ENCODE measurements at regions not wholly inside any gene's neighbourhood (a gene's known extent, or its start where the extent isn't known, plus 50 kb on each side); places are given as distances from the start of the nearest gene placed in this dataset.
"Not testable (repeated sequence)": the region's sequence is repeated elsewhere in the genome, so short reads cannot be mapped to it uniquely, and the experiment has no call there.

DNA sequence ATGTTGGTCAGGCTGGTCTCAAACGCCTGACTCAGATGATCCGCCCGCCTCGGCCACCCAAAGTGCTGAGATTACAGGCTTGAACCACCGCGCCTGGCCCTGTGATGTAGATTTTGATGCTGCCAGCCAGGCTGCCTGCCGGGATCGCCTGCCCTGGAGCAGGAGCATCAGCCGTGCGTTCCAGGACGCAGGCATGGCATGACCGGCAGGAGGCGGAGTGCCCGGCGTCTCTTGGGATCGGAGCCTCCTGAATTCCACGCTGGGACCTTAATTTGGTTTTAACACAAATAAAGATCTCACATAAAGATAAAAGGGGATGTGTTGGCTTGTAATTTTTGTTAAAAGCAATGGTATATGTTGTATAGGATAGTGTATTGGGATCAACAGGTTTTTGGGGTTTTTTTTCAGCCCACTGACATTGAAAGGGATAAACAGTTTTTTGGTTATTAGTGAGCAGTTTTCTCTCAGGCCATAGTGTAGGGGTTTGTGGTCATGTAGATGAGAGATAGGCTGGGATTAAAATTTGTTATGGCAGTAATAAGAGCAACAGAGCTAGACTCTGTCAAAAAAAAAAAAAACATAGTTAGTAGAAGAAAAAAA is 1406.4 kb downstream of the UQCRFS1 start:
- Histone ChIP-seq H2AFZ (no peak overlapping the region), H3F3A (ENCODE audit: insufficient read depth, low read depth) (no peaks in the 10 kb centered on the region), H3K4me1 (replicated peaks; ENCODE audit: insufficient read depth) (no peaks in the 10 kb centered on the region), H3K9me2 (ENCODE audit: insufficient read depth) (no peaks in the 10 kb centered on the region), H3K36me3 (ENCODE audit: low read depth) (no peaks in the 10 kb centered on the region), H3K9me3 (ENCODE audit: insufficient read depth, low read depth) (no peaks in the 10 kb centered on the region), H3K4me3 (no peak overlapping the region), H3K79me2 (ENCODE audit: low read depth) (no peaks in the 10 kb centered on the region), H3K27ac (no peak overlapping the region), H4K20me1 (ENCODE audit: insufficient read depth) (no peaks in the 10 kb centered on the region), H3K27me3 (ENCODE audit: insufficient read depth, low read depth) (no peaks in the 10 kb centered on the region), H3K4me2 (no peak overlapping the region)
- POLR2A ChIA-PET (ENCODE audit: unreplicated experiment), result no interaction called here
- TF ChIP-seq CTCF (conservative IDR thresholded peaks at IDR 0.05), result no peak
- no peak for TF ChIP-seq EZH2 (IDR thresholded peaks at IDR 0.05; ENCODE audit: low read depth)
- intact Hi-C loops (cut with micrococcal nuclease; ENCODE audit: unreplicated experiment), result no loop called here
- no TSS peak for BruUV-seq (replicated peaks)
- CTCF ChIA-PET, result no interaction called here
- no peak for DNase-seq

GRCh38 chr19:27805848-27806247 is 1407.1 kb downstream of the UQCRFS1 start:
- no TSS peak for BruUV-seq (replicated peaks)
- Histone ChIP-seq H3K4me1 (replicated peaks; ENCODE audit: insufficient read depth) (no peaks in the 10 kb centered on the region), H3F3A (ENCODE audit: insufficient read depth, low read depth) (no peaks in the 10 kb centered on the region), H3K9me3 (ENCODE audit: insufficient read depth, low read depth) (no peaks in the 10 kb centered on the region), H3K9me2 (ENCODE audit: insufficient read depth) (no peaks in the 10 kb centered on the region), H3K4me3 (no peak overlapping the region), H3K27me3 (ENCODE audit: insufficient read depth, low read depth) (no peaks in the 10 kb centered on the region), H2AFZ (no peak overlapping the region), H3K36me3 (ENCODE audit: low read depth) (no peaks in the 10 kb centered on the region), H3K79me2 (ENCODE audit: low read depth) (no peaks in the 10 kb centered on the region), H4K20me1 (ENCODE audit: insufficient read depth) (no peaks in the 10 kb centered on the region), H3K27ac (no peak overlapping the region), H3K4me2 (no peak overlapping the region)
- no peak for TF ChIP-seq EZH2 (IDR thresholded peaks at IDR 0.05; ENCODE audit: low read depth)
- TF ChIP-seq CTCF (conservative IDR thresholded peaks at IDR 0.05), result no peak
- no peak for DNase-seq
- CTCF ChIA-PET, result no interaction called here
- intact Hi-C loops (cut with micrococcal nuclease; ENCODE audit: unreplicated experiment), result no loop called here
- POLR2A ChIA-PET (ENCODE audit: unreplicated experiment), result no interaction called here

DNA sequence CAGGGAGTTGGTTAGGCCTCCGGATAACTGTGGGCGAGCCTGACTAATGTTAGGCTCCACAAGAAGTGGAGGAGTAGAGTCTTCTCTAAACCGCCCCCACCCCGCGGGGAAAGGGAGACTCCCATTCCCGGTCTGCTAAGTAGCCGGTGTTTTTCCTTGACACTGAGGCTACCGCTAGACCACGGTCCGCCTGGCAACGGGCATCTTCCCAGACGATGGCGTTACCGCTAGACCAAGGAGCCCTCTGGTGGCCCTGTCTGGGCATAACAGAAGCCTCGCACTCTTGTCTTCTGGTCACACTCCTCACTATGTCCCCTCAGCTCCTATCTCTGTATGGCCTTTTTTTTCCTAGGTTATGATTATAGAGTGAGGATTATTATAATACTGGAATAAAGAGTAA is 1410.7 kb downstream of the UQCRFS1 start:
- H3K4me2 ChIP-seq; H3K79me2 ChIP-seq (ENCODE audit: low read depth); H3K4me3 ChIP-seq; H3K4me1 ChIP-seq (replicated peaks; ENCODE audit: insufficient read depth); H2AFZ ChIP-seq; CTCF ChIA-PET; H3K27ac ChIP-seq; intact Hi-C loops (cut with micrococcal nuclease; ENCODE audit: unreplicated experiment); H3K9me3 ChIP-seq (ENCODE audit: insufficient read depth, low read depth); H3K9me2 ChIP-seq (ENCODE audit: insufficient read depth); H4K20me1 ChIP-seq (ENCODE audit: insufficient read depth); DNase-seq; H3F3A ChIP-seq (ENCODE audit: insufficient read depth, low read depth); BruUV-seq (replicated peaks); POLR2A ChIA-PET (ENCODE audit: unreplicated experiment); H3K27me3 ChIP-seq (ENCODE audit: insufficient read depth, low read depth); H3K36me3 ChIP-seq (ENCODE audit: low read depth): not testable (repeated sequence)
- peak; percentile 44; the same call in 1 of the 2 replicates for TF ChIP-seq CTCF (conservative IDR thresholded peaks at IDR 0.05)

All from PC-9 (cell line).